Spleen (tissue), 11 donors: ENCODE measurements at regions not wholly inside any gene's neighbourhood (a gene's known extent, or its start where the extent isn't known, plus 50 kb on each side); places are given as distances from the start of the nearest gene placed in this dataset.
"Not testable (repeated sequence)": the region's sequence is repeated elsewhere in the genome, so short reads cannot be mapped to it uniquely, and the experiment has no call there.

Source experiments
- DNase-seq: peaks from one replicate; pipeline ENCODE4 v3.0.0-alpha.2; 2020
- H3K27ac ChIP-seq, 8 donors: fragments of 200-600 bp; sonication (generic) in 7 of 8; 1 replicate in 4 of 8; 2 replicates in 4 of 8; pipeline versions ENCODE4 v1.5.0 to v1.8.0; 2016 to 2021; ENCODE audit warnings: inconsistent platforms in 4 of 8, mild to moderate bottlenecking in 4 of 8, moderate library complexity in 1 of 8
- H3K27me3 ChIP-seq, 7 donors: fragments of 200-600 bp; sonication (generic) in 6 of 7; replicated peaks in 1 of 7; 1 replicate in 4 of 7; 2 replicates in 3 of 7; pipeline versions ENCODE4 v1.5.0 to v1.8.0; 2016 to 2021; ENCODE audit warnings: inconsistent platforms in 3 of 7, mild to moderate bottlenecking in 1 of 7
- H3K36me3 ChIP-seq, 6 donors: fragments of 200-600 bp; sonication (generic) in 5 of 6; 1 replicate in 4 of 6; 2 replicates in 2 of 6; pipeline versions ENCODE4 v1.5.0 to v1.8.0; 2016 to 2021; ENCODE audit warnings: inconsistent platforms in 2 of 6
- H3K4me1 ChIP-seq, 6 donors: fragments of 200-600 bp; sonication (generic) in 5 of 6; 1 replicate in 3 of 6; 2 replicates in 3 of 6; pipeline versions ENCODE4 v1.5.0 to v1.8.0; 2016 to 2021; ENCODE audit warnings: inconsistent platforms in 3 of 6
- H3K4me3 ChIP-seq, 8 donors: fragments of 200-600 bp; sonication (generic) in 7 of 8; 1 replicate in 4 of 8; 2 replicates in 4 of 8; pipeline versions ENCODE4 v1.5.0 to v1.8.0; 2016 to 2021; ENCODE audit warnings: inconsistent platforms in 4 of 8, mild to moderate bottlenecking in 4 of 8, moderate library complexity in 2 of 8
- H3K9me3 ChIP-seq, 8 donors: fragments of 200-600 bp; sonication (generic) in 7 of 8; 1 replicate in 4 of 8; 2 replicates in 4 of 8; pipeline versions ENCODE4 v1.5.0 to v1.8.0; 2016 to 2021; ENCODE audit warnings: inconsistent platforms in 4 of 8
- POLR2A ChIP-seq, 3 donors: fragments of 450-650 bp; IDR thresholded peaks; one replicate each; pipeline ENCODE4 v1.5.1; 2017; ENCODE audit warnings: antibody characterized with exemption in 3 of 3, mild to moderate bottlenecking in 1 of 3
- POLR2AphosphoS5 ChIP-seq, 3 donors: sonication (generic); formaldehyde crosslinking; IDR thresholded peaks; one replicate each; pipeline ENCODE4 v1.5.1; 2017; ENCODE audit warnings: antibody characterized with exemption in 3 of 3
- WGBS, 5 donors: extraction: QIAGEN DNeasy Blood & Tissue Kit in 3 of 5; methylation state at CpG; one replicate each; pipeline versions ENCODE4 v1.1.5 to v1.1.7; 2013 to 2018; 5-methylcytosine and 5-hydroxymethylcytosine counted together
- intact Hi-C: fragments of 100-400 bp; cut with DNase I; formaldehyde crosslinking; loops from one replicate; pipeline ENCODE4 v1.15.0; 2023; ENCODE audit warnings: low total_unique reads
- TF ChIP-seq, protein P1 (sequence below), 11 experiments: fragments of 200-600 bp in 7 of 11; fragments of 450-650 bp in 4 of 11; sonication (generic) in 4 of 11; IDR thresholded peaks in 8 of 11; conservative IDR thresholded peaks in 3 of 11; 1 replicate in 7 of 11; 2 replicates in 4 of 11; pipeline versions ENCODE4 v1.4.0 to v1.8.0; 2016 to 2021; ENCODE audit warnings: antibody characterized with exemption in 11 of 11, inconsistent platforms in 4 of 11, mild to moderate bottlenecking in 1 of 11
- donor health status: healthy with polysubstance abuse.
- donor health status: DM: no; HTN: no; CAD: no; lungs with moderate emphysema.
- donor health status: DM: no; HTN: no; CAD: no.
- donor health status: Bipolar disorder and iron deficiency.
- donor health status: healthy.
- donor health status: DM: no; HTN: no; CAD: no.
- donor health status: DM: yes; HTN: yes; CAD: no.

DNA sequence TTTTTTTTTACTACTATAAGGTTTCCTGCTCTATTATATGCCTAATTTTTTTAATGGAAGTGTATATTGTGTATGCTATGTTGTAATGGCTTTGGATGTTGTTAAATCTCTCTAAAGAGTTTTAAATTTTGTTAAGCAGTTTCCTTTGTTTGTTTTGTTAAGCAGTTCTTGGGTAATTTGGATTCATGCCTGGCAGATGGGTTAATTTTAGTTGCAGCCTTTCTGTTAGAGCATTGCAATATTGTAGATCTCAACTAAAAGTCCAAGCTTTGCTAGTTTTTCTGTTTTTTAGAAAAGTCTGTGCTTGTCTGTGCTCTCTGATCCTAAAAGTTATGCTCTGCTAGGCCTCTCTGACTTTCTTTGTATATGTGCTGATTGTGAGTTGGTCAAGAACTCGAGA, 1229.0 kb upstream of the NRXN1 start:
- intact Hi-C loops, result no loop called here
- no peaks in the 10 kb centered on the region for H3K4me1 ChIP-seq
- H3K27ac ChIP-seq, result no peak overlapping the region
- no peak for DNase-seq
- TF ChIP-seq, protein P1, sequence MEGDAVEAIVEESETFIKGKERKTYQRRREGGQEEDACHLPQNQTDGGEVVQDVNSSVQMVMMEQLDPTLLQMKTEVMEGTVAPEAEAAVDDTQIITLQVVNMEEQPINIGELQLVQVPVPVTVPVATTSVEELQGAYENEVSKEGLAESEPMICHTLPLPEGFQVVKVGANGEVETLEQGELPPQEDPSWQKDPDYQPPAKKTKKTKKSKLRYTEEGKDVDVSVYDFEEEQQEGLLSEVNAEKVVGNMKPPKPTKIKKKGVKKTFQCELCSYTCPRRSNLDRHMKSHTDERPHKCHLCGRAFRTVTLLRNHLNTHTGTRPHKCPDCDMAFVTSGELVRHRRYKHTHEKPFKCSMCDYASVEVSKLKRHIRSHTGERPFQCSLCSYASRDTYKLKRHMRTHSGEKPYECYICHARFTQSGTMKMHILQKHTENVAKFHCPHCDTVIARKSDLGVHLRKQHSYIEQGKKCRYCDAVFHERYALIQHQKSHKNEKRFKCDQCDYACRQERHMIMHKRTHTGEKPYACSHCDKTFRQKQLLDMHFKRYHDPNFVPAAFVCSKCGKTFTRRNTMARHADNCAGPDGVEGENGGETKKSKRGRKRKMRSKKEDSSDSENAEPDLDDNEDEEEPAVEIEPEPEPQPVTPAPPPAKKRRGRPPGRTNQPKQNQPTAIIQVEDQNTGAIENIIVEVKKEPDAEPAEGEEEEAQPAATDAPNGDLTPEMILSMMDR (IDR thresholded peaks at IDR 0.05 in 8 of 11, conservative IDR thresholded peaks at IDR 0.05 in 3 of 11), result no peak
- TF ChIP-seq POLR2AphosphoS5 (IDR thresholded peaks at IDR 0.05), result no peak
- no peak for TF ChIP-seq POLR2A (IDR thresholded peaks at IDR 0.05)
- peaks cover 0 to 12% (median 0%) of the 10 kb centered on the region in 8 donors for H3K9me3 ChIP-seq
- WGBS, 5 donors, result 43 to 78% (median 64%) methylated on average over 1 of the region's 1 CpG
- no peaks in the 10 kb centered on the region for H3K36me3 ChIP-seq
- H3K27me3 ChIP-seq, result no peaks in the 10 kb centered on the region
- no peak overlapping the region for H3K4me3 ChIP-seq

DNA sequence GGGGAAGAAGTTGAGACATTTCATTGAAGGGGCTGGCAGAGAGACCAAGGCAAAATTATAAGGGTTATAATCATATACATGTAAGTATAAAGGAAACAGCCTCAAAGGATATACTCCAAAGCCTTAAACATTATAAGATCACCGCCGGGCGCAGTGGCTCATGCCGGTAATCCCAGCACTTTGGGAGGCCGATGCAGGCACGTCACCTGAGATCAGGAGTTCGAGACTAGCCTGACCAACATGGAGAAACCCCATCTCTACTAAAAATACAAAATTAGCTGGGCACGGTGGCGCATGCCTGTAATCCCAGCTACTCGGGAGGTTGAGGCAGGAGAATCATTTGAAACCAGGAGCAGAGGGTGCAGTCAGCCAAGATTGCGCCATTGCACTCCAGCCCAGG, 1227.0 kb upstream of the NRXN1 start:
- H3K36me3 ChIP-seq, H3K4me3 ChIP-seq, H3K27ac ChIP-seq, intact Hi-C loops, DNase-seq, H3K4me1 ChIP-seq, H3K27me3 ChIP-seq: not testable (repeated sequence)
- peaks cover 0 to 20% (median 0%) of the 10 kb centered on the region in 8 donors for H3K9me3 ChIP-seq
- 88 to 96% (median 92%) methylated on average over 11 of the region's 11 CpGs for WGBS, 5 donors

DNA sequence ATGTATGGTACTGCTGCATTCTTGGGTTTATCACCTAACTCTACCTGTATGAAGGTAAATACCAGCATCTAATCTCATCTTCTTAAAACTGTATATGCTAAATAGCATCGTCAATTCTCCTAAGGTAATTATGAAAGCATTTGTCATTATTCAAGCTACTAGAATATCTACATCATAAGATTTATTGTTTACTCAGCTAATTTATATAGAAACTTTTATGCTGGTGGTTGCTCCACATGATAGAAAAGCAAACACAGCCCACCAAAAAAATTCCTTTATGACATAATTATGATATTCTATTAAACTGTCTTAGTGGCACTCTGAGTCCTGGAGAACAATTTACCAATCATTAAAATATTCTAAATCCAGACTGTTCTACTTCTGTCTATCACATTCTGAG, 1226.1 kb upstream of the NRXN1 start:
- TF ChIP-seq, protein P1 (IDR thresholded peaks at IDR 0.05 in 8 of 11, conservative IDR thresholded peaks at IDR 0.05 in 3 of 11), result no peak
- TF ChIP-seq POLR2AphosphoS5 (IDR thresholded peaks at IDR 0.05), result no peak
- TF ChIP-seq POLR2A (IDR thresholded peaks at IDR 0.05), result no peak
- DNase-seq, result no peak
- Histone ChIP-seq H3K27ac (no peak overlapping the region), H3K36me3 (no peaks in the 10 kb centered on the region), H3K27me3 (no peaks in the 10 kb centered on the region), H3K9me3 (peaks cover 0 to 20% (median 0%) of the 10 kb centered on the region in 8 donors), H3K4me1 (no peaks in the 10 kb centered on the region), H3K4me3 (no peak overlapping the region)
- intact Hi-C loops, result no loop called here
- 83 to 95% (median 87%) methylated on average over 1 of the region's 1 CpG for WGBS, 5 donors

DNA sequence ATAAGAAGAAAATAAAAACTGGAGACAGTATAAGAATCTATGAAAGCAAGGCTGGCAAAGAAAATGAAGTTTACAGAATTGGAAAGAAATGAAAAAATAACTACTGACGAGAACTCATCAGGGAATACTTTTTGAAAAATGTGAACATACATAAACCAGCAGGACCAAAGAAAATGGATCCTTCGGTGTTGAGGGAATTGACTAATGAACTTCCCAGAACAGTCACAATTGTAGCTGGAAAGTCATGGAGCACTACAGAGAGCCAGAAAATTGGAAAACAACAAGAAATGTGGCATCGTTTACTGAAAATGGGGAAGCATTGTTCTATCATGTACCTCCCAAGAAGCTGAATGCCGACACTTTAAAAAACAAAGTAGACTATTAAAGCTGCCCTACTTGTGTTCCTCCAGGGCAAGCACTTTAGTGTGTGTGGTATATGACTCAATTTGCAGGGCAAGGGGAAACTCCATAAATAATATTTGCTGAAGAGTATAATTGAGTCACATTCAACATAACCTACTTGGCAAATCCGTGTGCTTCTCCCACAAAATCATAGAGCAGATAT, 1221.6 kb upstream of the NRXN1 start:
- Histone ChIP-seq H3K27ac (no peak overlapping the region), H3K9me3 (peaks cover 0 to 17% (median 0%) of the 10 kb centered on the region in 8 donors), H3K4me3 (no peak overlapping the region), H3K4me1 (no peaks in the 10 kb centered on the region), H3K27me3 (no peaks in the 10 kb centered on the region), H3K36me3 (no peaks in the 10 kb centered on the region)
- no peak for DNase-seq
- TF ChIP-seq POLR2AphosphoS5 (IDR thresholded peaks at IDR 0.05), result no peak
- no peak for TF ChIP-seq POLR2A (IDR thresholded peaks at IDR 0.05)
- TF ChIP-seq, protein P1 (IDR thresholded peaks at IDR 0.05 in 8 of 11, conservative IDR thresholded peaks at IDR 0.05 in 3 of 11), result no peak
- WGBS, 5 donors, result 80 to 91% (median 89%) methylated on average over 5 of the region's 5 CpGs
- intact Hi-C loops, result no loop called here

DNA sequence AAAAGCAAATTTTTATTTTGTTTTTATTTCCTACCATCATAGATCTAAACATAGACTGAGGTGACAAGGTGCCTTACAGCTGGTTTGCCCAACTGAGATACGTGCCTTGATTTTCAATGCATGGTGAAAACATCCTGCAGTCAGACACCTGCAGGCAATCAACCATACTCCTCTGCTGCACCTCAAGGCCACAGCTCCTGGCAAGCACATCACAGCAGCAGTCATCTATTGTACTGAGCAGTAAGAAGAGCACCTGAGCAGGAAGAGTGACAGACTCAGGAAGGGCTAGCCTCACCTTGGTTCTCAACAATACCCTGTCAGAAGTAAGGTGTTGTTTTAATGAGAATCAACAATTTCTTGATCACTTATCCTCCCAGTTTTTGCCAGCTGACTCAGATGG, 1206.8 kb upstream of the NRXN1 start:
- intact Hi-C loops, result no loop called here
- 65 to 92% (median 75%) methylated on average over 1 of the region's 1 CpG for WGBS, 5 donors
- no peaks in the 10 kb centered on the region for H3K36me3 ChIP-seq
- H3K4me3 ChIP-seq, result no peak overlapping the region
- H3K27ac ChIP-seq, result no peak overlapping the region
- H3K9me3 ChIP-seq, result peaks cover 0 to 13% (median 0%) of the 10 kb centered on the region in 8 donors
- H3K4me1 ChIP-seq, result no peaks in the 10 kb centered on the region
- TF ChIP-seq POLR2AphosphoS5 (IDR thresholded peaks at IDR 0.05) (no peak), POLR2A (IDR thresholded peaks at IDR 0.05) (no peak)
- TF ChIP-seq, protein P1 (IDR thresholded peaks at IDR 0.05 in 8 of 11, conservative IDR thresholded peaks at IDR 0.05 in 3 of 11), result no peak
- no peak for DNase-seq
- H3K27me3 ChIP-seq, result no peaks in the 10 kb centered on the region
